ENCODE measurements at regions not wholly inside any gene's neighbourhood (a gene's known extent, or its start where the extent isn't known, plus 50 kb on each side); places are given as distances from the start of the nearest gene placed in this dataset.
"Not testable (repeated sequence)": the region's sequence is repeated elsewhere in the genome, so short reads cannot be mapped to it uniquely, and the experiment has no call there.

- H3K27ac ChIP-seq; H3K27me3 ChIP-seq; H3K36me3 ChIP-seq; H3K4me3 ChIP-seq (ENCODE audit: low read depth in 1 of 2, low read length in 1 of 2); H3K9me3 ChIP-seq; H3K4me1 ChIP-seq (ENCODE audit: control insufficient read depth in 1 of 2, insufficient read depth in 1 of 2, low read depth in 1 of 2, low read length in 1 of 2): not testable (repeated sequence)
These were observed 94.0 kb downstream of the SRGAP2 start for GRCh38 chr1:206297145-206298031.

- H3K4me1 ChIP-seq (ENCODE audit: control insufficient read depth in 1 of 2, insufficient read depth in 1 of 2, low read depth in 1 of 2, low read length in 1 of 2); H3K27ac ChIP-seq; H3K36me3 ChIP-seq; H3K27me3 ChIP-seq; H3K4me3 ChIP-seq (ENCODE audit: low read depth in 1 of 2, low read length in 1 of 2); H3K9me3 ChIP-seq: not testable (repeated sequence)
These were observed 94.7 kb downstream of the SRGAP2 start for GRCh38 chr1:206298032-206298392.

GRCh38 chr1:206299181-206299791, 95.9 kb downstream of the SRGAP2 start:
- not testable (repeated sequence) for H3K9me3 ChIP-seq; H3K27me3 ChIP-seq; H3K4me3 ChIP-seq (ENCODE audit: low read depth in 1 of 2, low read length in 1 of 2); H3K4me1 ChIP-seq (ENCODE audit: control insufficient read depth in 1 of 2, insufficient read depth in 1 of 2, low read depth in 1 of 2, low read length in 1 of 2); H3K27ac ChIP-seq; H3K36me3 ChIP-seq

DNA sequence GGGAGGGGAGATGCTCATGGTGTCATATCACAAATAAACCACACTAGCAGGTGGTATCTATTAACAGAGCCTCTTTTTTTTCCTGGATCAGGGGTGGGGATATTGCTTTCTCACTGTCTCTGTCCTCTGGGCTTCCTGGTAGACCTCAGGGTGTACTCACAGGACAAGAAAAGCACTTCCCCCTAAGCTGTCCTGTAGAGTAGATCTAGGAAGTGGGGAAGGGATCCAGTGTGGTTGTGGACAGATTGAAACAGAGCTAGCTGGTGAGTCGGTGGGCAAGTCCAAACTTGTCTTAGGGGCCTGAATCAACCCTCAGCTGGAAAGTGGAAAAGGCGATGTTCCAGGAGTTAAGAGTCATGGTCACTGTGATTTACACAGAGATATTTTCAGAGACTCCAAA, 96.6 kb downstream of the SRGAP2 start:
- H3K9me3 ChIP-seq; H3K36me3 ChIP-seq; H3K27me3 ChIP-seq; H3K4me3 ChIP-seq (ENCODE audit: low read depth in 1 of 2, low read length in 1 of 2); H3K27ac ChIP-seq; H3K4me1 ChIP-seq (ENCODE audit: control insufficient read depth in 1 of 2, insufficient read depth in 1 of 2, low read depth in 1 of 2, low read length in 1 of 2): not testable (repeated sequence)

- H3K4me3 ChIP-seq (ENCODE audit: low read depth in 1 of 2, low read length in 1 of 2); H3K9me3 ChIP-seq; H3K27me3 ChIP-seq; H3K36me3 ChIP-seq; H3K4me1 ChIP-seq (ENCODE audit: control insufficient read depth in 1 of 2, insufficient read depth in 1 of 2, low read depth in 1 of 2, low read length in 1 of 2); H3K27ac ChIP-seq: not testable (repeated sequence)
These were observed 98.7 kb downstream of the SRGAP2 start for GRCh38 chr1:206302056-206302455.

DNA sequence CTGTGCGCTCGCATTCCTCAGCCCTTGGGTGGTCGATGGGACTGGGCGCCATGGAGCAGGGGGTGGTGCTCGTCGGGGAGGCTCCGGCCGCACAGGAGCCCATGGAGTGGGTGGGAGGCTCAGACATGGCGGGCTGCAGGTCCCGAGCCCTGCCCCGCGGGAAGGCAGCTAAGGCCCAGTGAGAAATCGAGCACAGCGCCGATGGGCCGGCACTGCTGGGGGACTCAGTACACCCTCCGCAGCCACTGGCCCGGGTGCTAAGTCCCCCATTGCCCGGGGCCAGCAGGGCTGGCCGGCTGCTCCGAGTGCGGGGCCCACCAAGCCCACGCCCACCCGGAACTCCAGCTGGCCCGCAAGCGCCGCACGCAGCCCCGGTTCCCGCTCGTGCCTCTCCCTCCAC, 104.1 kb downstream of the SRGAP2 start:
- not testable (repeated sequence) for H3K4me3 ChIP-seq (ENCODE audit: low read depth in 1 of 2, low read length in 1 of 2); H3K27ac ChIP-seq; H3K9me3 ChIP-seq; H3K27me3 ChIP-seq; H3K4me1 ChIP-seq (ENCODE audit: control insufficient read depth in 1 of 2, insufficient read depth in 1 of 2, low read depth in 1 of 2, low read length in 1 of 2); H3K36me3 ChIP-seq

DNA sequence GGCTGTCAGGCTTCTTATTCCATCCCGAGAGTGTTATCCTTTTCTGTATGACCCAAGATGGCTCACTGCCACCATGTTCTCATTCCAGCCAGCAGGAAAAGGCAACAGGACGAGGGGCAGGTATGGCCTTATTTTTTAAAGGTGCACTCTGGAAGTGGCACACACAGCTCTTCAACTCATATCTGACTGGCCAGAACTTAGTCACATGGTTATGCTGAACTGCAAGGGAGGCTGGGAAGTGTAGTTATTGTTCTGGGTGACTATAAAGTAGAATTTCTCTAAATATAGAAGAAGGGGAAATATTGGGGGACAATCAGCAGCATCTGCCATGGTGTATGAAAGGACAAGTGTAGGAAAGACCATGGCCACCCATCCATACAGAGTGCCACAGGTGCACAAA, 107.6 kb downstream of the SRGAP2 start:
- not testable (repeated sequence) for H3K4me1 ChIP-seq (ENCODE audit: control insufficient read depth in 1 of 2, insufficient read depth in 1 of 2, low read depth in 1 of 2, low read length in 1 of 2); H3K27me3 ChIP-seq; H3K4me3 ChIP-seq (ENCODE audit: low read depth in 1 of 2, low read length in 1 of 2); H3K27ac ChIP-seq; H3K9me3 ChIP-seq; H3K36me3 ChIP-seq

- H3K27me3 ChIP-seq; H3K36me3 ChIP-seq; H3K4me3 ChIP-seq (ENCODE audit: low read depth in 1 of 2, low read length in 1 of 2): not testable (repeated sequence)
These were observed 108.4 kb downstream of the SRGAP2 start for GRCh38 chr1:206311611-206312273.

DNA sequence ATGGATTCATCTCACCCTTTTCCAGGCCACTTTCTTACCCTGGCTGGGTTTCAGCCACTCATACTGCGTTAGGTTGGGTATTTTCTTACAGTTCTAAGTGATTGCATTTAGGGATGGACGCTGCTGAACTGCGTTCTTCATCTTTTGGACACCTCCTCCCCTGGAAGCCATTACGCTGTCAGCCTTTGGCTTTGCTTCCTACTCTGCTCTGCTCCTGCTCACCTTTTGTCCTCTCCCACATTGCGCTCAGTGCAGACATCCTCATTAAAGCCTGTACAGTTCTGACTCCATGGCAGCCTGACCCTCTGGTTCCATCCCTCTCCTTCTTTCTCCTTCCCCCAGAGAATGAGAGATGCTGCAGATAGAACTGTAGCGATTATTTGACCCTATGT, 108.9 kb downstream of the SRGAP2 start:
- not testable (repeated sequence) for H3K27me3 ChIP-seq; H3K36me3 ChIP-seq; H3K4me3 ChIP-seq (ENCODE audit: low read depth in 1 of 2, low read length in 1 of 2); H3K9me3 ChIP-seq; H3K27ac ChIP-seq; H3K4me1 ChIP-seq (ENCODE audit: control insufficient read depth in 1 of 2, insufficient read depth in 1 of 2, low read depth in 1 of 2, low read length in 1 of 2)

More at GRCh38 chr1:206311611-206312273, 108.4 kb downstream of the SRGAP2 start:
- not testable (repeated sequence) for H3K9me3 ChIP-seq; H3K27ac ChIP-seq; H3K4me1 ChIP-seq (ENCODE audit: control insufficient read depth in 1 of 2, insufficient read depth in 1 of 2, low read depth in 1 of 2, low read length in 1 of 2)

- H3K4me3 ChIP-seq (ENCODE audit: low read depth in 1 of 2, low read length in 1 of 2); H3K36me3 ChIP-seq; H3K27me3 ChIP-seq; H3K9me3 ChIP-seq; H3K4me1 ChIP-seq (ENCODE audit: control insufficient read depth in 1 of 2, insufficient read depth in 1 of 2, low read depth in 1 of 2, low read length in 1 of 2); H3K27ac ChIP-seq: not testable (repeated sequence)
These were observed 111.8 kb downstream of the SRGAP2 start for GRCh38 chr1:206314951-206315636.

DNA sequence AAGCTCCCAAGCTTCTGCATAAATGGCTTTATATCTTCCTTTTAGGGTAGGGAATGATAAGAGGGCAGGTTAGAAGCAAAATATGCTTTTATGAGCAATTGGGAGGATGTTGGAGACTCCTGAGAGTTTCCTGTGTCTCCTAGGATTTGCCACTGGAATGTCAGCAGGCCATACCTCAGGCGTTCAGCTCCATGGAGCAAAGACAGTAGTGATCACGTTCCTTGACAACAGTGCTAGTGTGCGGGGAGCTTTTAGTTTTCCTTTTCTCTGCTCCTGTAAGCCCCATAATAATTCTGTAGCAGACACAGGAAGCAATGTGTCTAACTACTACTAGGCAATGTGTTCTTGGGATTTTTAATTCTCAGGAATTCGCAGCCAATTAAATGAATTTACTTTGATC, 113.6 kb downstream of the SRGAP2 start:
- H3K4me1 ChIP-seq (ENCODE audit: control insufficient read depth in 1 of 2, insufficient read depth in 1 of 2, low read depth in 1 of 2, low read length in 1 of 2); H3K36me3 ChIP-seq; H3K27me3 ChIP-seq; H3K4me3 ChIP-seq (ENCODE audit: low read depth in 1 of 2, low read length in 1 of 2); H3K9me3 ChIP-seq; H3K27ac ChIP-seq: not testable (repeated sequence)

DNA sequence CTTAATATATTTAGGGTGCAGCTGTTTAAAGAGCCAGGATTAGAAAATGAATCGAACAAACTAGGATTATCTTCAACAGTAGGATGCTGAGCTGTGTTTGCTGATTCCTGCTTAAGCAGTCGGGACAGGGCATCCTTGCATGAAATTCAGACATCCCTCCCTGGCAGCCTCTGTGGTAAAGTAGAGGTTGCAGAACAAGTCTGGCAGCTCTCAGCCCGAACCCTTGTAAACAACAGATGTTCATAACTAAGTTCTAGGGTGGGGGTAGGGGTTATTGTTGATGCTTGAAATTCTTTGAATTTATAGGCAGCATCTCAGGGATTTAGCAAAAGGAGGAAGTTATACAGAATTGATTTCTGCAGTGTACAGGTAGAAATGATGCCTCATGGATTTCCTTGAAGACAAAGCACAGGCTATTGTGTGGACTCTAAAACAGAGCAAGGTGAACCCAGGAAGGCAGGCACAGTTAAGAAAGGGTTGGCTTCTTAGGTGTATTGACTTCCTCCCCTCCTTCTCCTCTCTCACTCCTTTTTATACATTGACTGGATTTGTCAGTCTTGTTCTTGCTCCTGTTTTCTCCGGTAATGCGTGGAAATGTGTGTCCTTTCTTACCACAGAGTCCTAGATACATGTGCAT, 114.7 kb downstream of the SRGAP2 start:
- H3K27me3 ChIP-seq; H3K27ac ChIP-seq; H3K4me3 ChIP-seq (ENCODE audit: low read depth in 1 of 2, low read length in 1 of 2); H3K36me3 ChIP-seq; H3K9me3 ChIP-seq; H3K4me1 ChIP-seq (ENCODE audit: control insufficient read depth in 1 of 2, insufficient read depth in 1 of 2, low read depth in 1 of 2, low read length in 1 of 2): not testable (repeated sequence)

GRCh38 chr1:206320227-206320626, 116.9 kb downstream of the SRGAP2 start:
- H3K36me3 ChIP-seq; H3K4me1 ChIP-seq (ENCODE audit: control insufficient read depth in 1 of 2, insufficient read depth in 1 of 2, low read depth in 1 of 2, low read length in 1 of 2); H3K4me3 ChIP-seq (ENCODE audit: low read depth in 1 of 2, low read length in 1 of 2); H3K27ac ChIP-seq; H3K27me3 ChIP-seq; H3K9me3 ChIP-seq: not testable (repeated sequence)
